ENCODE measurements at regions not wholly inside any gene's neighbourhood (a gene's known extent, or its start where the extent isn't known, plus 50 kb on each side); places are given as distances from the start of the nearest gene placed in this dataset.

DNA sequence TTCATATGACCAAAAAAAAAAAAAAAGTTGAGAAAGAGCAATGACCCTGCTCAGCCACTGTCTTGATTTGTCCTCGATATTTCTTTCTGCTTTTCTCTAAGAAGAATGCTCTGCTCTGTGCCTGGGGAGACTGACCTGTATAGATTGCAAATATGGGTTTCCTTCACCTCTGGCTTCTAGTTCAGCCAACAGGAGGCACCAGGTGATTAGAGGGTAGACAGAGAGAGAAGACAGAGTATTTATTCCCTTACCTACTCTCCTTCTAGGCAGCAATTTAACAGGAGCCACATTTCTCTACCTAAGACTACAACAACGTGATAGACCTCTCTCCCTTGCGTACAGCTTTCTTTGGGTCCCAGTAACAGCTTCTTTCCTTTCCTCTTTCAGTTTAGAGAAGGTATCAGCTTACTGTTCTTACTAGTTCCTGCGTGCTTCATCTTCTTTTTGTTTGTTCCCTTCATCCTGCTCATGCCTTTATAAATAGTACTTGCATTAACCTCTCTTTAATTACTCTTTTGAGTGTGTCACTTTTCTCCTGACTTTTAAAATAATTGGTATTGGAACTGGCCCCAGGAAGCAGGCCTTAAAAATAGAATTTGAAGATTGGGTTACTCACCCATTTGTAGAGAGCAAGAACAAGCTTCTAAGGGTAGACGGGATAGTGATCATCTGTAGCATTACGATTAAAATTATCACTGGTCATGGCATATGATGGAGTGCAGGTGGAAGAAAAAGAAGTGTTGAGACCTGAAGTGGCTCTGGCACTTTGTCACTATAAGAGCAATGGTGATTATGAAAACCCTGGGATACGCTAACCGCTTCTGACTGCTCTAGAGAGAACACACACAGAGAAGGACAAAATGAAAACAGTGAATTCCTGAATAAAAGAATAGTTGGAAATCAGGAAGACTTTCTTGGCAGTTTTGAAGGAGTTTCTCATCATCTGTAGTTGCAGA, 161.2 kb upstream of the FSTL4 start:
- DNase-seq (ENCODE audit: low read depth in 2 of 2): no peak

DNA sequence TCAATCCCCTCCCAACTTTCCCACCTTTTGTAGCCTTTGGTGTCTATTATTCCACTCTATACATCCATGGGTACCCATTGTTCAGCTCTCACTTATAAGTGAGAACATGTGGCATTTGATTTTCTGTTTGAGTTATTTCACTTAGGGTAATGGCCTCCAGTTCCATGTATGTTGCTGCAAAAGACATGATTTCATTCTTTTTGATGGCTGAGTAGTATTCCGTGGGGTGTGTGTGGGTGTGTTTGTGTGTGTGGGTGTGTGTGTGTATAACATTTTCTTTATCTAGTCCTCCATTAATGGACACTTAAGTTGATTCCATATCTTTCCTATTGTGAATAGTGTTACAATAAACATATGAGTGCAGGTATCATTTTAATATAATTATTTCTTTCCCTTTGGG, 157.5 kb upstream of the FSTL4 start:
- DNase-seq (ENCODE audit: low read depth in 2 of 2): no peak

DNA sequence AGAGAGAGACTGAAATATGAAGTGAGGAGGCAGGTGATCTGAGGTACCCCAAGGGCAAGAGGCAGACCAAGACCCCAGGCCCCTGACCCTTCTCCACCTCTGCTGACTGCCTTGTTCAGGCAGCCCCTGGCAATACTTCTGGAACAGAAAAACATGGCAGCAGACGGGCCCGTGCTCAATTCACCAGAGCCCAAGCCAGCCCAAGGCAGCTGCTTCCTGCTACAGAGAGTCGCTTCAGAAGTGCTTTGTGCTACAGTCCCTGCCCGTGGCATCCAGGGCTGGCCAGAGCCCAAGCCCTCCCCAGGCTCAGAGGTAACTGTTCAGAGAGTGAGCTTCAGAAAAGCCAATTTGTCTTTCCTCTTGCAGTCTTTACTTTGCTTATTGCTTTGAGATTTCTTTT, 151.4 kb upstream of the FSTL4 start:
- no peak for DNase-seq (ENCODE audit: low read depth in 2 of 2)

DNA sequence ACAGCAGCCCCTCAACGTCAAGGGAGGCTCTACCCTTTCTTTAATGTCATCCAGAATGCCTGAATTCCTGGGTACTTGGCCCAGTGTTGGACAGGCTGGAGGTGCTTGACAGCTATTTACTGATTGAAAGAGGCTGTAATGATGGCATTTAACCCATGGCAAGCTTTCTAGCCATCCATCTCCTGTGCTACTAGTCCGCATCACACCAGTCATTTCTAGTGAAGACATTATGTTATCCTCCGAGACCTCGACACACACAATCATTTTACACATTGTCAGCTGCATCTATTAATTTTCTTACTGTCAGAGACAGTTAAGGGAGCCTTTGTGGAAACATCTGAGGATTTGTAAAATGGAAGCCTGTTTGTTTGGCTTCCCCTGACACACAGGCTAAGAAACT, 149.3 kb upstream of the FSTL4 start:
- no peak for DNase-seq (ENCODE audit: low read depth in 2 of 2)

DNA sequence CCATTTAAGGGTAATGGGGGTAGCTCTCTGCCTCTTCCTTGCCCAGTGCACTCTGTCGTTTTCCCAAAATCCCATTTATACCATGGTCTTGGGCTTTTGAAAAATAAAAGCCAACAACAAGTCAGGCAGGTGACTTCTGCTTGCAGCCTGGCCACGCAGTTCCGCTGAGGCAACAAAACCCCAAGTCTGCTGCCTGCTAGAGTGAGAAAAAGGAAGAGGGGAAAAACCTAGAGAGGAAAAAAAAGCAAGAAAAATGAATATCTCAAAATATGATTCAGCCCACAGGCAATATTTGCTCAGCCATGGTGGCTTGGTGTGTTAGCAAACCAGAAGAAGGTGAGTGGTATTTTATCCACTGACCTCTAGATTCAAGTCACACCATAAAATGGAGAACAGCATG, 148.2 kb upstream of the FSTL4 start:
- DNase-seq (ENCODE audit: low read depth in 2 of 2): no peak

GRCh38 chr5:133758641-133759040, 146.3 kb upstream of the FSTL4 start:
- no peak for DNase-seq (ENCODE audit: low read depth in 2 of 2)

DNA sequence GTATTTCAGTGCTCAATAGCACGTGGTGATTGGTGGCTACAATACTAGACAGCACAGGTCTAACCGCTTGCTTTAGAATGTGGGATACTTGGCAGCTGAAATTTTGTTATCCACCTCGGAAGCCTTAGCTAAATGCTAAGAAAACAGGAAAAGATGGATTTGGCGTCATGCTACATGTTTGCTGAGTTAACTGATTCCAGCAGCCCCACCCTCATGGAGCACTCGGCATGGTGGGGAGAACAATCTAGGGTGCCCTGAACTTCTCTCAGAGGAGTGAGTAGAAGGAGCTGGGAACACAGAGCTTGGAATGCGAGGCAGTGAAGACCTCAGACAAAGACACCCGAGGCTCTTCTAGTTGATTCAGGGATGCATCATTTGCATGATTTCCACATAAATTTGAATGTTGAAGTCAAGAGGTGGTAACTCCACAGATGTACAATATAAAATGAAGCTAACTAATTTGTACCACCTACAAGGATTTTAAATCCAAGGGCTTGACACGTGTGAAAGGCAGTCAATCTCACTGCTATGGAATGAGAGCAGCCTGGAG, 145.1 kb upstream of the FSTL4 start:
- no peak for DNase-seq (ENCODE audit: low read depth in 2 of 2)

DNA sequence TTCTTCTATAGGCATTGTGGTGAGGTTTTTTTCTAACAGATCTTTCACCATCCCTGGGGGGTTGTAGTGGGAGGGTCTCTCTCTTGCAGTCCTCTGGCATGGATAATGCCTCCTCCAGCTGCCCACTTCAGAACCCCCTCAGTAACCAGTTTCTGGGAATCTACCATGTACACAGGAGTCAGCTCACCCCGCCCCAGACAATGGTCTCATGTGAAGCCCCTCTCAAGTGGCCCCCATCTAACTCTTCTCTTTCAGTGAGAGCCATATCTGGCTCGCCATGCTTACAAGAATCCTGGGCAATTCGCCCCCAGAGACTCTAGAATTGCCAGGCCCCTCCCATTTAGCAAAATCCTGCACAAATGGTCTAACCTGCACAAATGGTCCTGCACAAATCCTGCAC, 144.4 kb upstream of the FSTL4 start:
- no peak for DNase-seq (ENCODE audit: low read depth in 2 of 2)

- DNase-seq (ENCODE audit: low read depth in 2 of 2): no peak
Observed at GRCh38 chr5:133756036-133756435, 143.7 kb upstream of the FSTL4 start.

DNA sequence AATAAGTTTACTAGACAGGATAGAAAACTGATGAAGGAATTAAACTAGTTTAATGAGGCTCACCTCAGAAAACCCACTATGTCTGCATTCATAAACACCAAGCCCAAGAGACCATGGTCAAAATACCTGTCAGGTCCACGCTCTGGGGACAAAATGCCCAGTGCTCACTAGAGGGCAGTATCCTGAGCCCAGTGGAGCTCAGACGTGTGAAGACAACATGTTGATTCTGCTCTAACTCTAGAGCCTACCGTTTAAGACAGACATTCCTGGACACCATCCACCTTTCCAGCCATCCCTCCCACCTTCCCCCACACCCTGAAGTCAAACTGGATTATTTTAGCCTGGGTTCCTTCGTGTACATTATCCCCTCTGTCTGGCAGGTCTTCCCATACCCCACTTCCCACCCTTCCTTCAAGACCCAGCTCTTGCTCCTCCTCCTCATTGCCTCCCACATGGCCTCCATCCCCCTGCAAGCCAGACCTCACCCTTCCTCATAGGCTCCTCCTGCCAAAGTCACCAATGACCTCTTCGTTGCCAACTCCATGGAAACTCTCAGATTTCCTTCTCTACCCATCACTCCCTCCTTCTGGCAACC, 142.3 kb upstream of the FSTL4 start:
- no peak for DNase-seq (ENCODE audit: low read depth in 2 of 2)

- DNase-seq (ENCODE audit: low read depth in 2 of 2): no peak
Observed at GRCh38 chr5:133753856-133754255, 141.5 kb upstream of the FSTL4 start.

DNA sequence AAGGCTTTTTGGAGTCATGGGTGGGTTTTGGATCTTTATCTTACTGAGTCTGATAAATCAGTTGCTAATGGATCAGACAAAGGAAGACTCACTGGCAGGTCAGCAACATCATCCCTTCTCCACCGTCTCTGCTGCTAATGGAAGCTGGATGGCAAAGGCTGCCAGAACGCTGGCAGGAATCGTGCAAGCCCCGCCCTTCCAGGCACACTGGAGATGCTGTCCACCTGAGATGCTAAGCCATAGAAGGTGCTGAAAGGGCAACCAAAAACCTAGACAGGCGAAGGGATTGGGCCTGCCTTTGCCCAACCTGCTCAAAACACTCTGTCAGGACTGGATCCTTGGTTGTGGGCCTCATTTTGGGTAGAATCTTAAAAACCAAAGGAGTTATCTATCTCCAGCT, 139.5 kb upstream of the FSTL4 start:
- no peak for DNase-seq (ENCODE audit: low read depth in 2 of 2)

DNA sequence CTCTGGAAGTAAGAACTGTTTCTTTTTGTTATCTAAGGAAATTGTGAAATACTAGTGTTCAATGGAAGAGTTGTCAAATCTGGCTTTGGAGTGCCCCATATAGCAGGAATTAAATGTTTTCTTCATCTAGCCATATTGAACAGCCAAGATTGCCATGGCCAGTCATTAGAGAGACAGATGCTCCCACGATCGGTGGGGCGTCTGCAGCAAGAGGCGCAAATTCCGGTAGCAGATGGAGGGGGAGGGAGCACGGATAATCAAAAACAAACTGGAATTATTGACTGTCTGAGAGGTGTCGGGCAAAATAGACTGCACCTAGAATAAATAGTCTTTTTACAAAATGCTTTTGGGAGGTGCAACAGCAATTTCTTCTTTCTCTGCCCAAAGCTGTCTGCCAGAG, 139.1 kb upstream of the FSTL4 start:
- DNase-seq (ENCODE audit: low read depth in 2 of 2): no peak

DNA sequence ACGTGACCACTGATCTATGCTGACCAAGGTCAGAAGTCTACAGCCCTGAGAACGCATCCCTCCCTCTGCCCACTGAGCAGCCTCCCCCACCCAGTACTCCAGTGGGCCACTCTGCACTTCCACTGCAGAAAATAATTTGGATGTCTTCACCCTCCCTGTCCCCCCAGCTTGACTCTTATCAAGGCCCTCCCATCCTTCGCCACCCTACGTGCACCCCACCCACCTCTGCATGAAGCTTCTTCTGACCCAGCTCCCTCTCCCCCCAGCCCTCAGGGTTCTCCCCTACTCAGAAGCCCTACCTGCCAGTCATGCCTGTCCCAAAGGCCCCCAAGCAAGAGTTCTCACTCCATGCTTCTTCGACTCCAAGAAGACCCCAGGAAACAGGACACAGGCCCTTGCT, 138.5 kb upstream of the FSTL4 start:
- no peak for DNase-seq (ENCODE audit: low read depth in 2 of 2)

GRCh38 chr5:133750356-133750755, 138.0 kb upstream of the FSTL4 start:
- DNase-seq (ENCODE audit: low read depth in 2 of 2): no peak

DNA sequence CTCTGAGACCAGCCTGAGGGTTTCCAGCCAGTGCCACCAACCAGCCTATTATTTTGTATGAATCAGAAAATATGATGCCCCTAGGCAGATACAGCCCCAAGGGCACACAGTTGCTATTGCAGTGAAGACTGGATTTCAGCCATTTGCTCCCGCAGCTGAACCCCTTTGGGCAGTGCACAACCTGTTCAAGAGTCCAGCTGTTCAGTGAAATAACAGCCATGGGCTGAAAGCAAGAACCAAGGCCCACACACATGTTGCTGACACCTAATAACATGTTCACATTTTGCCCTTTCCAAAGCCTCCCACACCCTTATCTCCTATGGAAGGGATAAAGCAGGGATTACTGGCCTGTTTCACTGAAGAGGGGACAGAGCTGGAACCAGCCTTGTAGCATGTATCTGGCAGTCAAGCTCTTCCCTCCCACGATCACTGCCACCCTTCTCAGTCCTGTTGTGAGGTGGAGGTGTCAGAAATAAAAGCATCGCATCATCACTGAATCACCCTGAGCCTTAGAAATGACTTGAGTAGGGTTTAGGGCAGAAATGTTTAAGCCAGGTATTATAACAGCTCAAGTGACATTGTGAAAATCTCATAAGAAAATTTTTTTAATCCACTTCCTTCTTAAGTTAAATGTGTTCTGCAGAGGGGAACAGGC, 137.1 kb upstream of the FSTL4 start:
- DNase-seq (ENCODE audit: low read depth in 2 of 2): no peak

DNA sequence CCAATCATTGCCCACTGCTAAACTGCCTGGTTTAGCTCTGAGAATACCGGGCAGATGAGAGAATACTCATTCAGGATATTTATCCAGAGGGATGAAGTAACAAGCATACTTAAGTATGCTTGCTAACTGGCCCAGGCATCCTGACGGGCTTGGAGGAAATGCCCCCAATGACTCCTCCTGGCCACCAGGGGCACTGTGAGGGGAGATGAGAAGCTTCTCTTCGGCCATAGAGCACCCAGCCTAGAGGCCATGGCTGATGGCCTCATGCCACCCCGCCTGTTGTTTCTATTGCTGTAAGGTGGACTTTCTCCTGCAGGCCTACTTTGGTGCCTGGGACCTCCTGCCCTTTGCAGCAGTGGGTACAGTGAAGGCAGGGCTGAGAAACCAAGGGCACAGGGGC, 134.5 kb upstream of the FSTL4 start:
- DNase-seq (ENCODE audit: low read depth in 2 of 2): no peak

DNA sequence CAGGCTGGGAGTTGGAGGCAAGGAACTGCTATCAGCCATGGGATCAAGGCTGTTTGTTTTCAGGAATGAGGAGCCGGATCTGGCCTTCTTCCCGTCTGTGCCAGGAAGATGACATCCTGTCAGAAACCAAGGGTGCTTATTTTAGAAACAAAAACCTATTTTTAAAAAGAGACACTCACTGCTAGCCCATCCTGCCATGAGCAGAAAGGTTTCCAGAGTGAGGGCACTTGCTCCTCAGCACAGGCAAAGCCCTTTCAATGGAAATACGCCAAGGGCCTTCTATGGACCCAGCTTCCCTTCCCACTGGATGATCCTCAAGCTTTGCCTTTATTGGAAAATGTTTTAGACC, 132.6 kb upstream of the FSTL4 start:
- DNase-seq (ENCODE audit: low read depth in 2 of 2): no peak

- no peak for DNase-seq (ENCODE audit: low read depth in 2 of 2)
Observed at GRCh38 chr5:133744051-133744959, 132.0 kb upstream of the FSTL4 start.

- no peak for DNase-seq (ENCODE audit: low read depth in 2 of 2)
Observed at GRCh38 chr5:133742431-133742988, 130.2 kb upstream of the FSTL4 start.

GRCh38 chr5:133741818-133742355, 129.5 kb upstream of the FSTL4 start:
- no peak for DNase-seq (ENCODE audit: low read depth in 2 of 2)

Data from stimulated activated CD8-positive, alpha-beta memory T cell treated with anti-CD3 and anti-CD28 coated beads, Interleukin-7, amount 100 ng/mL, for 1 hour (primary cell).